Liver (tissue), 3 donors: ENCODE measurements at regions not wholly inside any gene's neighbourhood (a gene's known extent, or its start where the extent isn't known, plus 50 kb on each side); places are given as distances from the start of the nearest gene placed in this dataset.

Source experiments
- TAF1 ChIP-seq: conservative IDR thresholded peaks from 2 replicates; pipeline ENCODE4 v1.6.1; 2016; ENCODE audit warnings: antibody characterized with exemption, mild to moderate bottlenecking
- ZBTB33 ChIP-seq: IDR thresholded peaks from 2 replicates; pipeline ENCODE4 v1.6.1; 2016; ENCODE audit warnings: antibody characterized with exemption
- TF ChIP-seq, protein P1 (sequence below): IDR thresholded peaks from 2 replicates; pipeline ENCODE4 v1.6.1; 2016; ENCODE audit warnings: antibody characterized with exemption
- TF ChIP-seq, protein P2 (sequence below): IDR thresholded peaks from 2 replicates; pipeline ENCODE4 v1.6.1; 2016; ENCODE audit warnings: antibody characterized with exemption, mild to moderate bottlenecking
- TF ChIP-seq, protein P3 (sequence below): fragments of 150-350 bp; IDR thresholded peaks from 2 replicates; pipeline ENCODE4 v1.5.1; 2017; ENCODE audit warnings: improper control_type of control experiment, low read depth, low read length; ENCODE audit not compliant: missing input control
- donor health status: healthy.
- donor health status: healthy.

GRCh38 chr16:52141871-52142270 lies 405.1 kb downstream of the TOX3 start:
- TF ChIP-seq, protein P1, sequence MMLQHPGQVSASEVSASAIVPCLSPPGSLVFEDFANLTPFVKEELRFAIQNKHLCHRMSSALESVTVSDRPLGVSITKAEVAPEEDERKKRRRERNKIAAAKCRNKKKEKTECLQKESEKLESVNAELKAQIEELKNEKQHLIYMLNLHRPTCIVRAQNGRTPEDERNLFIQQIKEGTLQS: no peak
- TF ChIP-seq, protein P2, sequence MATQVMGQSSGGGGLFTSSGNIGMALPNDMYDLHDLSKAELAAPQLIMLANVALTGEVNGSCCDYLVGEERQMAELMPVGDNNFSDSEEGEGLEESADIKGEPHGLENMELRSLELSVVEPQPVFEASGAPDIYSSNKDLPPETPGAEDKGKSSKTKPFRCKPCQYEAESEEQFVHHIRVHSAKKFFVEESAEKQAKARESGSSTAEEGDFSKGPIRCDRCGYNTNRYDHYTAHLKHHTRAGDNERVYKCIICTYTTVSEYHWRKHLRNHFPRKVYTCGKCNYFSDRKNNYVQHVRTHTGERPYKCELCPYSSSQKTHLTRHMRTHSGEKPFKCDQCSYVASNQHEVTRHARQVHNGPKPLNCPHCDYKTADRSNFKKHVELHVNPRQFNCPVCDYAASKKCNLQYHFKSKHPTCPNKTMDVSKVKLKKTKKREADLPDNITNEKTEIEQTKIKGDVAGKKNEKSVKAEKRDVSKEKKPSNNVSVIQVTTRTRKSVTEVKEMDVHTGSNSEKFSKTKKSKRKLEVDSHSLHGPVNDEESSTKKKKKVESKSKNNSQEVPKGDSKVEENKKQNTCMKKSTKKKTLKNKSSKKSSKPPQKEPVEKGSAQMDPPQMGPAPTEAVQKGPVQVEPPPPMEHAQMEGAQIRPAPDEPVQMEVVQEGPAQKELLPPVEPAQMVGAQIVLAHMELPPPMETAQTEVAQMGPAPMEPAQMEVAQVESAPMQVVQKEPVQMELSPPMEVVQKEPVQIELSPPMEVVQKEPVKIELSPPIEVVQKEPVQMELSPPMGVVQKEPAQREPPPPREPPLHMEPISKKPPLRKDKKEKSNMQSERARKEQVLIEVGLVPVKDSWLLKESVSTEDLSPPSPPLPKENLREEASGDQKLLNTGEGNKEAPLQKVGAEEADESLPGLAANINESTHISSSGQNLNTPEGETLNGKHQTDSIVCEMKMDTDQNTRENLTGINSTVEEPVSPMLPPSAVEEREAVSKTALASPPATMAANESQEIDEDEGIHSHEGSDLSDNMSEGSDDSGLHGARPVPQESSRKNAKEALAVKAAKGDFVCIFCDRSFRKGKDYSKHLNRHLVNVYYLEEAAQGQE: no peak
- TF ChIP-seq TAF1 (no peak), ZBTB33 (no peak)
- TF ChIP-seq, protein P3, sequence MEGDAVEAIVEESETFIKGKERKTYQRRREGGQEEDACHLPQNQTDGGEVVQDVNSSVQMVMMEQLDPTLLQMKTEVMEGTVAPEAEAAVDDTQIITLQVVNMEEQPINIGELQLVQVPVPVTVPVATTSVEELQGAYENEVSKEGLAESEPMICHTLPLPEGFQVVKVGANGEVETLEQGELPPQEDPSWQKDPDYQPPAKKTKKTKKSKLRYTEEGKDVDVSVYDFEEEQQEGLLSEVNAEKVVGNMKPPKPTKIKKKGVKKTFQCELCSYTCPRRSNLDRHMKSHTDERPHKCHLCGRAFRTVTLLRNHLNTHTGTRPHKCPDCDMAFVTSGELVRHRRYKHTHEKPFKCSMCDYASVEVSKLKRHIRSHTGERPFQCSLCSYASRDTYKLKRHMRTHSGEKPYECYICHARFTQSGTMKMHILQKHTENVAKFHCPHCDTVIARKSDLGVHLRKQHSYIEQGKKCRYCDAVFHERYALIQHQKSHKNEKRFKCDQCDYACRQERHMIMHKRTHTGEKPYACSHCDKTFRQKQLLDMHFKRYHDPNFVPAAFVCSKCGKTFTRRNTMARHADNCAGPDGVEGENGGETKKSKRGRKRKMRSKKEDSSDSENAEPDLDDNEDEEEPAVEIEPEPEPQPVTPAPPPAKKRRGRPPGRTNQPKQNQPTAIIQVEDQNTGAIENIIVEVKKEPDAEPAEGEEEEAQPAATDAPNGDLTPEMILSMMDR: no peak
